ENCODE measurements at regions not wholly inside any gene's neighbourhood (a gene's known extent, or its start where the extent isn't known, plus 50 kb on each side); places are given as distances from the start of the nearest gene placed in this dataset.

DNA sequence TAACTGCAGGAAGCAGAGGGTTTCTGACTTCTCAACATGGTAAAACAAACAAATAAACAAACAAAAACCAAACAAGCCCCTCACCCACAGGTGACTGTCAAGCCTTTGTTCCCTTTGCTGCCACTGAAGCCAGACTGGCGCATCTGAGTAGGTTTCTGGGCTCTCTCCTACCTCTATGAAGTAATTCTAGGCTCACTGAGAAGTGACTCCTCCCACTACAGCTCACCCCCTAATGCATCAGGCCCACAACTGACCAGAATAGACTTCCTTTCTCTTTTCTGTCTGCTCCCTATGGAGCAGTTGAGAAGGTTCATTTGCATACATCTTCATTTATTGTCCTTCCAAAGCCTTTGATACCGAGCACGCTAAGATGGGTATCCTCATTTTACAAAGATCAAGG is 77.0 kb upstream of the CCL2 start:
- no peak for FAIRE-seq

DNA sequence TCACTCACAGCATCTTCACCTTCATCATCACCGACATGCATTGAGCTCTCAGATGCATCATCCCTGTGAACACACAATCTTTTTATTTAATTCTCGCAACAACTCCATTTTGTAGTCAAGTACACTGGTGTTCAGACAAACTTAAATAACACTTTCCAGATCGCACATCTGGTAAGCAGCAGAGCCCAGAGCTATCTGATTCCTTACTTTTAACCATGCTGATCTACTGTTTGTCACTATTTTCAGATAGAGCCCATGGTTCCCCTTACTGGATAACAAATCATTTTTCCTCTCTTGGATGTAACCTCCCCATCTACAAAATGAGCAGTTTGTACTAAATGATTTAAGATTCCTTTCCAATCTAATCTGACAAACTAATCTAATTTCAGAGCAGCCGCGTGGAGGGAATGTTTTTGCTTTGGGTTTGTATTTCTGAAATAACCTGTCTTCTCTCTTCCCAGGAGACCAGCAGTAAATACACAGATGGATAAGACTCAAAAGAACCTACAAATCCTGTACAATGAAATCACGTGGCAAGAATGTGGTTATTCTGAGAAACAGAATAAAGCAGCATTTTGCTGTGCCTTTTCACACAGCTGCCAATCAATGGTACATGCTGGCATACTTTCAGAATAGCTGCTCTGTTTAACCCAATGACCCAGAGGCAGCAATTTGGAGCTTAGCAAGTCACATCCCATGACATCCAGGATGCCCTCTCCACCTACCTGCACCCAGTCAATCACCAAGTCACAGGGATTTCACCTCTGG is 72.9 kb upstream of the CCL2 start:
- FAIRE-seq: no peak
- DNase-seq (ENCODE audit: insufficient read length, low spot score): no peak

More for the DNA sequence above, 77.0 kb upstream of the CCL2 start:
- no peak for DNase-seq (ENCODE audit: insufficient read length, low spot score)

DNA sequence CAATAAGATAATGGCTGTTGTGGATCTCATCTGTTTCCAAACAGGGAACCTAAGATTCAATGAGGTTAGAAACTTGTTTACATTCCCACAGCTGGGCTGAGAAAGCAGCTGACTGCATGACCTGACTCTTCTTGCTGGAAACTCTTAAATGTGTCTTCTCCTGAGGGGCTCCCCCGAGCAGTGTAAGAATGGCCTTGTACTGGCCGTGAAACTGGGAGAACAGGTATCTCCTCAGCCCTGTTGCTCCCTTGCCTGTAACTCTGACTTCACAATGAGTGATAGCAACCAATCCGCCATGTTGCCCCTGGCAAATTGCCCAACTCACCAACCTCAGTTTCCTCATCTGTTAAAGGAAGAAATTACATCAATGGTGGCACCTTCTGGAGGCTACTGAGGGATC is 59.1 kb upstream of the CCL2 start:
- DNase-seq (ENCODE audit: insufficient read length, low spot score) (no peak), FAIRE-seq (no peak)

DNA sequence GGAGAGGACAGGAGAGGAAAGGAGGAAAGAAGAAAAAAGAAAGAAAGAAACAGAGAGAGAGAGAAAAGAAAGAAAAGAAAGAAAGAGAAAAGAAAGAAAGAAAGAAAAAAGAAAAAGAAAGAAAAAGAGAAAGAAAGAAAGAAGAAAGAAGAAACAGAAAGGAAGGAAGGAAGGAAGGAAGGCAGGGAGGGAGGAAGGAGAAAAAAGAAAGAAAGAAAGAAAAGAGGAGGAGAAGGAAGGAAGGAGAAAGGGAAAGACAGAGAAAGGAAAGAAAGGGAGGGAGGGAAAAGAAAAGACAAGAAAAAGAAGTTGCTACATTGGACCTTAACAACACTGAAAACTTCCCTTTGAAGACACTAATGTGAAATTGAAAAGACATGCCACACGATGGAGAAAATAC is 56.6 kb upstream of the CCL2 start:
- DNase-seq (ENCODE audit: insufficient read length, low spot score) (no peak), FAIRE-seq (no peak)

DNA sequence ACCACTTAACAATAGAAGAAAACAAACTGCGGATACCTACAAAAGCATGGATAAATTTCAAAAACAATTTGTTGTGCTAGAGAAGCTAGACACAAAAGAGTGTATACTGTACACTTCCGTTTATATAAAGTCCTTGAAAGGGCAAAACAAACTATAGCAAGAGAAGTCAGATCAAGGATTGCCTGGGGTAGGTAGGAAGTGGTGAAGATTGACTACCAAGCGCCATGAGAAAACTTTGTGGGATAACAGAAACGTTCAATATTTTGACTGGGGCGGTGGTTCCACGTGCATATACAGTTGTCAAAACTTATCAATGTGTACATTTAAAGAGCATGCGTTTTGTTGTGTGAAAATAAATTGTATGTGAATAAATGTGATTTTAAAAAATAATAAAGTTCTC is 55.6 kb upstream of the CCL2 start:
- FAIRE-seq (no peak), DNase-seq (ENCODE audit: insufficient read length, low spot score) (no peak)

DNA sequence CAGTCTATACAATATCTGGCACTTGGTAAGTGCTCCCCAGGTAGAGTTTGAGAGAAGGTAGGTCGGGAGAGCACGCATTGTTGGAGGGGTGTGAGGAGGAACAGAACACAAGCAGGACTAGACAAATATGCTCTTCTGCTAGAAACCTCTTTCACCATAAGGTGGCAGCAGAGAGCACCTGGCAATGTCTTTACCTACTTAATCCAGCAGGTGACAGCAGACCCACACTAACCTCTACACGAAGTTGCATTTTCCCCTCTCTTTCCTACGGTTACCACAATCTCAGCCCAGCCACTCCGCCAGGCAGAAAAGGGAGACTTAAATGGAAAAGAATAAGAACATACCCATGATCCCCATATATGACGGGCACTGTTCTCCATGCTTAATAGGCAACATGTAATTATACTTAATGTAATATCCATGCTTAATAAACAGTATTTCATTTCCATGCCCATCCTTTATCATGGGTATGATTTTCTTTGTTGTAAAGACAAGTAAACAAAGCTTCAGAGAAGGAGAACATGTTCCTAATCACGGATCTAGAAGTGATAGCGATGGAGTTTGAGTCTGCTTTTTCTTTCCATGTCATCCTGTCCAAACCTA is 55.1 kb upstream of the CCL2 start:
- DNase-seq (ENCODE audit: insufficient read length, low spot score): peak; percentile 67
- peak; percentile 83 for FAIRE-seq

DNA sequence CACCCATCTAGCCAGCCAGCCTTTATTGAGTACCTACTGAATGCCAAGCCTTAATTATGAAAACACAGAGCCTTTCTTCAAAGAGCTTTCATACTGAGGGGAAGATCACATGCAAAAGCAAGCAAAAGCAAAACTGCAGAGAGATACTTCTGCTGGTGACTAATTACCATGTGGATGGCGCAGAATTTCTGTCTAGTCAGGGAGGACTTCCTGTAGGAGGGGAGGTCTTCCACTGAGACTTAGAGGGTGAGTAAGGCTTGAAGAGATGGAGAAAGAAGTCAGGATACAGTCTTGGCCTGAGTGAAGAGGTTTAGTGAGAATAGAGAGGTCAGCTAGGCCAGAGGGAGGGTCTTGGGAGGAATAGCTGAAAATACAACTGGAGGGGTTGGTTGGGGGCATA is 53.9 kb upstream of the CCL2 start:
- FAIRE-seq (no peak), DNase-seq (ENCODE audit: insufficient read length, low spot score) (no peak)

DNA sequence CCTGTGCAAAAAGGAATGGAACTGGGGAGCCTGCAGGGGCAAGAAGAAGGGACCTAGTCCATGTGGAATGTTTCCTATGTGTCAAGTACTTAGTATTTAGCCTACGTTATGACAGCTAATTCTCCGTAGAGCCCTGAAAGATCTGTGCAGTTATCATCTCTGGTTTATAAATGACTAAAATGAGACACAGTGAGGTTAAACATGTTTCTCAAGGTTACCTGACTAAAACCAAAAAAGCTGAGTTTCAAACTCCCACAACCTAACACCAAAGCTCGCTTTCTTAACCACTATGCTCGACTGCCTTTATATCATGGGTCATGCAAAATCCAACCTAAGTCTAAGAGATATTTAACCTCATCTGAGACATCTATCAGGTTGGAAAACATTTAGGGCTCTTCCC is 53.3 kb upstream of the CCL2 start:
- FAIRE-seq: no peak
- DNase-seq (ENCODE audit: insufficient read length, low spot score): no peak

DNA sequence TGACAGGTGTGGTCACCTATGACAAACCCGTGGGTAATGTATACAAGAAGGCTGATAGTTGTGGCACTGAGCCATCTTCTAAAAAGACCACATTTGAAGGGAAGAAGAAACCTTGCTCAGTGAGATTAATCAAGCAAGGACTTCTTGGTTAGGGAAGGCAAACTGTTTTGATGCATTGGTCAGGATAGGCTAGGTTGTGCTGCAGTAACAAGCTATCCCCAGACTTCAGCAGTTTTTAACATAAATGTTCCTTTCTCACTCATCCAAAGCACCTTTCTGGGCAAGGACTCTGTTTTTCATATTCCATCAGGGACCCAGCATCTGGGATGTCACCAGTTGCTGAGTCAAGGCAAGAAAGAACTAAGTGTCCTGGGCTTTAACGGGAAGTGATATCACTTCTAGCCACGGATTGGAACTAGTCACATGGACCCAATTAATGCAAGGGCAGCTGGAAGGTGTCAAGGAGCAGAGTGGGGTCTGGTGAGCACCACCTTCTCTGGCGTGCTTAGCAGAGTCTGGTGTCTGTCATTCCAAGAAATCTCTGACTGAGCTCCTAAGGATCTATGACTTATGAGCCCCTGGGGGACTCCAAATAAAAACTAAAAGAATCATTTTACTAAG is 52.0 kb upstream of the CCL2 start:
- no peak for FAIRE-seq
- DNase-seq (ENCODE audit: insufficient read length, low spot score): no peak

DNA sequence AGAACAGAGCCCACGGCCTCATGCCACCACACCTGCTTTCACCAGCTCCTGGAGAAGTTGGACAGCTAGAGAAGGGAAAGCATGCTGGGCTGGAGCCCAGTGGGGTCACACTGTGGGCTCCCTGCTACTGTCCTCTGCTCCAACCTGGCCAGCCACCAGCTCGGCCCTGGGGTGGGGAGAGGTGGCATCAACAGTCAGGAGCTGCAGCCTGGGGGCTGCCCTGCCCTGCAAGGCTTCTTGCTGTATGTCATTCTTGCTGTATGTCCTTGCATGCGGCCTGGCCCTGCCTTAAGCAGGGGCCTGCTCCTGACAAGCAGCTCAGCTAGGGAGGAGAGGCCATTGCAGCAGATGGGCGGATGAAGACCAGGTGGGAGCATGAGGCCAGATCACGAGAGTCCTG is 50.7 kb upstream of the CCL2 start:
- no peak for DNase-seq (ENCODE audit: insufficient read length, low spot score)
- FAIRE-seq: no peak

All from HTR-8/SVneo (cell line).